H9 (cell line): ENCODE measurements at regions not wholly inside any gene's neighbourhood (a gene's known extent, or its start where the extent isn't known, plus 50 kb on each side); places are given as distances from the start of the nearest gene placed in this dataset.

ENCODE experiments used
- DNase-seq: peaks from one replicate; pipeline ENCODE4 v3.0.0-alpha.2; 2017
- H2AFZ ChIP-seq: one replicate; pipeline ENCODE4 v1.6.1; 2013; ENCODE audit warnings: mild to moderate bottlenecking, low read length, control low read depth, moderate library complexity
- H2AK5ac ChIP-seq: 2 replicates; pipeline ENCODE4 v1.6.1; 2013; ENCODE audit warnings: low read length, control low read depth, mixed read lengths; ENCODE audit not compliant: insufficient read length
- H2BK120ac ChIP-seq: one replicate; pipeline ENCODE4 v1.6.1; 2013; ENCODE audit warnings: low read depth, mild to moderate bottlenecking, low read length, control low read depth, inconsistent platforms; ENCODE audit not compliant: poor library complexity, severe bottlenecking
- H2BK12ac ChIP-seq: 2 replicates; pipeline ENCODE4 v1.6.1; 2013; ENCODE audit warnings: low read length, control low read depth, mixed read lengths, low read depth; ENCODE audit not compliant: insufficient read length
- H2BK15ac ChIP-seq: 2 replicates; pipeline ENCODE4 v1.6.1; 2013; ENCODE audit warnings: low read depth, low read length, control low read depth
- H2BK20ac ChIP-seq: one replicate; pipeline ENCODE4 v1.6.1; 2013; ENCODE audit warnings: low read depth, mild to moderate bottlenecking, low read length, control low read depth, inconsistent platforms; ENCODE audit not compliant: poor library complexity, severe bottlenecking
- H2BK5ac ChIP-seq: 2 replicates; pipeline ENCODE4 v1.6.1; 2013; ENCODE audit warnings: low read length, control low read depth, mixed read lengths; ENCODE audit not compliant: insufficient read length
- H3K14ac ChIP-seq: 2 replicates; pipeline ENCODE4 v1.6.1; 2013; ENCODE audit warnings: low read length, control low read depth; ENCODE audit not compliant: insufficient read depth
- H3K18ac ChIP-seq: 2 replicates; pipeline ENCODE4 v1.6.1; 2013; ENCODE audit warnings: low read depth, mild to moderate bottlenecking, mixed read lengths, low read length, control low read depth; ENCODE audit not compliant: insufficient read length
- H3K23ac ChIP-seq: 2 replicates; pipeline ENCODE4 v1.6.1; 2013; ENCODE audit warnings: low read length, control low read depth, mixed read lengths, low read depth; ENCODE audit not compliant: insufficient read length
- H3K23me2 ChIP-seq: 2 replicates; pipeline ENCODE4 v1.6.1; 2013; ENCODE audit warnings: low read depth, mild to moderate bottlenecking, mixed read lengths, low read length, control low read depth; ENCODE audit not compliant: insufficient read length, poor library complexity, severe bottlenecking
- H3K27ac ChIP-seq: 2 replicates; pipeline ENCODE4 v1.5.1; 2013; ENCODE audit warnings: low read length, control low read depth, mixed read lengths, low read depth; ENCODE audit not compliant: insufficient read length
- H3K27me3 ChIP-seq: 2 replicates; pipeline ENCODE4 v1.6.1; 2013; ENCODE audit warnings: low read length, control low read depth, inconsistent platforms; ENCODE audit not compliant: insufficient read depth
- H3K4ac ChIP-seq: 2 replicates; pipeline ENCODE4 v1.6.1; 2013; ENCODE audit warnings: low read depth, mild to moderate bottlenecking, control low read depth, inconsistent platforms, low read length, moderate library complexity
- H3K4me1 ChIP-seq: 2 replicates; pipeline ENCODE4 v1.6.1; 2013; ENCODE audit warnings: low read length, control low read depth, inconsistent platforms; ENCODE audit not compliant: insufficient read depth
- H3K4me2 ChIP-seq: 2 replicates; pipeline ENCODE4 v1.6.1; 2013; ENCODE audit warnings: low read length, control low read depth, mixed read lengths; ENCODE audit not compliant: insufficient read length, insufficient read depth
- H3K56ac ChIP-seq: 2 replicates; pipeline ENCODE4 v1.6.1; 2013; ENCODE audit warnings: low read depth, mild to moderate bottlenecking, mixed read lengths, low read length, control low read depth; ENCODE audit not compliant: insufficient read length
- H3K79me1 ChIP-seq: 2 replicates; pipeline ENCODE4 v1.6.1; 2013; ENCODE audit warnings: low read depth, mild to moderate bottlenecking, moderate library complexity, low read length, control low read depth, inconsistent platforms; ENCODE audit not compliant: insufficient read depth, poor library complexity, severe bottlenecking
- H3K79me2 ChIP-seq: 2 replicates; pipeline ENCODE4 v1.6.1; 2013; ENCODE audit warnings: low read length, control low read depth, inconsistent platforms; ENCODE audit not compliant: insufficient read depth
- H3K9ac ChIP-seq: 2 replicates; pipeline ENCODE4 v1.6.1; 2013; ENCODE audit warnings: low read length, control low read depth, mixed read lengths; ENCODE audit not compliant: insufficient read length; ENCODE audit errors: extremely low read depth
- H3K9me3 ChIP-seq: one replicate; pipeline ENCODE4 v1.6.1; 2013; ENCODE audit warnings: low read depth, low read length, inconsistent platforms; ENCODE audit not compliant: control insufficient read depth
- H3T11ph ChIP-seq: one replicate; pipeline ENCODE4 v1.6.1; 2013; ENCODE audit warnings: mild to moderate bottlenecking, low read length, control low read depth, inconsistent platforms
- H4K20me1 ChIP-seq: one replicate; pipeline ENCODE4 v1.6.1; 2013; ENCODE audit not compliant: control insufficient read depth, insufficient read length, insufficient read depth
- H4K5ac ChIP-seq: 2 replicates; pipeline ENCODE4 v1.6.1; 2013; ENCODE audit warnings: low read depth, mild to moderate bottlenecking, mixed read lengths, low read length, control low read depth; ENCODE audit not compliant: insufficient read length
- H4K8ac ChIP-seq: replicated peaks from 2 replicates; pipeline ENCODE4 v1.6.1; 2013; ENCODE audit warnings: low read length, control low read depth, mixed read lengths, low read depth; ENCODE audit not compliant: insufficient read length
- H4K91ac ChIP-seq: 2 replicates; pipeline ENCODE4 v1.6.1; 2013; ENCODE audit warnings: low read depth, mild to moderate bottlenecking, moderate library complexity, mixed read lengths, low read length, control low read depth; ENCODE audit not compliant: insufficient read length
- H3K27ac Mint-ChIP-seq, 3 experiments: 2 replicates in 2 of 3; 3 replicates in 1 of 3; pipeline ENCODE4 v1.8.0; 2020 to 2021; ENCODE audit warnings: mixed read lengths in 3 of 3, mild to moderate bottlenecking in 1 of 3, moderate library complexity in 1 of 3
- H3K27me3 Mint-ChIP-seq: 2 replicates; pipeline ENCODE4 v1.8.0; 2021; ENCODE audit warnings: low read depth, mild to moderate bottlenecking, moderate library complexity, mixed read lengths
- H3K36me3 Mint-ChIP-seq, 3 experiments: 2 replicates in 2 of 3; 3 replicates in 1 of 3; pipeline ENCODE4 v1.8.0; 2020 to 2021; ENCODE audit warnings: low read depth in 3 of 3, mixed read lengths in 3 of 3; ENCODE audit not compliant: insufficient read depth in 1 of 3
- H3K4me1 Mint-ChIP-seq, 2 experiments: 2 replicates each; pipeline ENCODE4 v1.8.0; 2020; ENCODE audit warnings: mixed read lengths in 2 of 2
- H3K4me3 Mint-ChIP-seq, 2 experiments: 2 replicates in 1 of 2; 3 replicates in 1 of 2; pipeline ENCODE4 v1.8.0; 2020 to 2021; ENCODE audit warnings: mild to moderate bottlenecking in 2 of 2, mixed read lengths in 2 of 2, moderate library complexity in 1 of 2
- H3K9me3 Mint-ChIP-seq, 2 experiments: 2 replicates in 1 of 2; 3 replicates in 1 of 2; pipeline ENCODE4 v1.8.0; 2020; ENCODE audit warnings: mild to moderate bottlenecking in 2 of 2, mixed read lengths in 2 of 2, moderate library complexity in 1 of 2
- WGBS: extraction: QIAGEN DNeasy Blood & Tissue Kit; methylation state at CpG from one replicate; pipeline ENCODE4 v1.1.7; 2013; ENCODE audit warnings: missing lambda C conversion rate, low lambda C conversion rate, mixed read lengths; ENCODE audit not compliant: insufficient read length; ENCODE audit errors: extremely low coverage; 5-methylcytosine and 5-hydroxymethylcytosine counted together
- TF ChIP-seq, protein P1 (sequence below): fragments of 200-600 bp; sonication (generic); conservative IDR thresholded peaks from 3 replicates; pipeline ENCODE4 v1.8.0; 2021; ENCODE audit warnings: antibody characterized with exemption, mild to moderate bottlenecking

DNA sequence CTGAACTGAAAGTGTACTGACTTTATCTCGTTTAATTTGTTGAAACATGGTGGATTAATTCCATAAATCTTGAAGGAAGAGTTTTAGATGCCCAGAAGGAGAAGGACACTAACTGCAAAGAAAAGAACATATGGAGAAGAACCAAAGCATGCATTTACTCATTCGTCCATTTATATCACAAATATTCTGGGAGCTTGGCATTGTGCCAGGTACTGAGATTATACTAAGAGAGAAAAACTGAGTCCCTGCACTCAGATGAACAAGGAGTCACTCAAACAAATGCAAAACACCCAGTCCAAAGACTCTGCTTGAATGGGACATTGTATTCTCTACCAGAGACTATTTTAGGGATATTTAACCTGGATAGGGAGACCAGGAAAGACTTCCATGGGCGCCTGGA, 588.0 kb upstream of the MGMT start:
- H3K9me3 ChIP-seq: no peaks in the 10 kb centered on the region
- no peak overlapping the region for H3K9ac ChIP-seq
- H4K20me1 ChIP-seq: no peaks in the 10 kb centered on the region
- no peaks in the 10 kb centered on the region for H3K79me2 ChIP-seq
- H3K79me1 ChIP-seq: no peaks in the 10 kb centered on the region
- H4K8ac ChIP-seq: no peak overlapping the region
- no peak overlapping the region for H2BK20ac ChIP-seq
- H3K4me1 ChIP-seq: no peaks in the 10 kb centered on the region
- Mint-ChIP-seq H3K9me3 (no peaks in the 10 kb centered on the region; a peak in 1 of 5 replicates), H3K36me3 (no peaks in the 10 kb centered on the region), H3K27ac (no peak overlapping the region), H3K27me3 (peaks cover 5% of the 10 kb centered on the region; the same call in 1 of the 2 replicates), H3K4me3 (no peak overlapping the region), H3K4me1 (no peaks in the 10 kb centered on the region)
- no peak overlapping the region for H4K91ac ChIP-seq
- TF ChIP-seq, protein P1, sequence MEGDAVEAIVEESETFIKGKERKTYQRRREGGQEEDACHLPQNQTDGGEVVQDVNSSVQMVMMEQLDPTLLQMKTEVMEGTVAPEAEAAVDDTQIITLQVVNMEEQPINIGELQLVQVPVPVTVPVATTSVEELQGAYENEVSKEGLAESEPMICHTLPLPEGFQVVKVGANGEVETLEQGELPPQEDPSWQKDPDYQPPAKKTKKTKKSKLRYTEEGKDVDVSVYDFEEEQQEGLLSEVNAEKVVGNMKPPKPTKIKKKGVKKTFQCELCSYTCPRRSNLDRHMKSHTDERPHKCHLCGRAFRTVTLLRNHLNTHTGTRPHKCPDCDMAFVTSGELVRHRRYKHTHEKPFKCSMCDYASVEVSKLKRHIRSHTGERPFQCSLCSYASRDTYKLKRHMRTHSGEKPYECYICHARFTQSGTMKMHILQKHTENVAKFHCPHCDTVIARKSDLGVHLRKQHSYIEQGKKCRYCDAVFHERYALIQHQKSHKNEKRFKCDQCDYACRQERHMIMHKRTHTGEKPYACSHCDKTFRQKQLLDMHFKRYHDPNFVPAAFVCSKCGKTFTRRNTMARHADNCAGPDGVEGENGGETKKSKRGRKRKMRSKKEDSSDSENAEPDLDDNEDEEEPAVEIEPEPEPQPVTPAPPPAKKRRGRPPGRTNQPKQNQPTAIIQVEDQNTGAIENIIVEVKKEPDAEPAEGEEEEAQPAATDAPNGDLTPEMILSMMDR: no peak
- no peak overlapping the region for H3K4ac ChIP-seq
- no peak for DNase-seq
- no peak overlapping the region for H2BK120ac ChIP-seq
- no peak overlapping the region for H3K4me2 ChIP-seq
- H2BK12ac ChIP-seq: no peak overlapping the region
- no peak overlapping the region for H3K23ac ChIP-seq
- no peak overlapping the region for H3K18ac ChIP-seq
- no peaks in the 10 kb centered on the region for H3K27me3 ChIP-seq
- H2BK15ac ChIP-seq: no peak overlapping the region
- no peak overlapping the region for H2AFZ ChIP-seq
- H4K5ac ChIP-seq: no peak overlapping the region
- no peak overlapping the region for H3K27ac ChIP-seq
- H3K23me2 ChIP-seq: no peaks in the 10 kb centered on the region
- no peak overlapping the region for H3T11ph ChIP-seq
- no CpG with 5 or more reads among the region's 3 CpGs for WGBS
- H3K56ac ChIP-seq: no peak overlapping the region
- no peak overlapping the region for H2AK5ac ChIP-seq
- H3K14ac ChIP-seq: no peak overlapping the region
- H2BK5ac ChIP-seq: no peak overlapping the region
